NB4 (cell line): ENCODE measurements at regions not wholly inside any gene's neighbourhood (a gene's known extent, or its start where the extent isn't known, plus 50 kb on each side); places are given as distances from the start of the nearest gene placed in this dataset.

ENCODE experiments used
- DNase-seq: peaks from one replicate; pipeline ENCODE4 v3.0.0; 2010; ENCODE audit warnings: low read depth
- H3K4me3 ChIP-seq: one replicate; pipeline ENCODE4 v1.5.1; 2011; ENCODE audit warnings: mild to moderate bottlenecking, low read depth, low read length, moderate library complexity
- MYC ChIP-seq: IDR thresholded peaks from 2 replicates; pipeline ENCODE4 v1.6.1; 2011; ENCODE audit warnings: low read depth, low read length
- POLR2A ChIP-seq: IDR thresholded peaks from 2 replicates; pipeline ENCODE4 v1.6.1; 2011; ENCODE audit warnings: mild to moderate bottlenecking; ENCODE audit not compliant: insufficient read length; ENCODE audit errors: extremely low read depth
- TF ChIP-seq, protein P1 (sequence below): IDR thresholded peaks from 2 replicates; pipeline ENCODE4 v1.6.1; 2011; ENCODE audit warnings: low read depth, low read length
- TF ChIP-seq, protein P2 (sequence below): IDR thresholded peaks from one replicate; pipeline ENCODE4 v1.5.1; 2012; ENCODE audit warnings: low read depth, low read length

GRCh38 chr5:160488394-160489325, 67.0 kb downstream of the PTTG1 start:
- H3K4me3 ChIP-seq = no peak overlapping the region
- no peak for DNase-seq
- TF ChIP-seq, protein P1, sequence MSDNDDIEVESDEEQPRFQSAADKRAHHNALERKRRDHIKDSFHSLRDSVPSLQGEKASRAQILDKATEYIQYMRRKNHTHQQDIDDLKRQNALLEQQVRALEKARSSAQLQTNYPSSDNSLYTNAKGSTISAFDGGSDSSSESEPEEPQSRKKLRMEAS = no peak
- TF ChIP-seq POLR2A = no peak
- TF ChIP-seq MYC = no peak
- TF ChIP-seq, protein P2, sequence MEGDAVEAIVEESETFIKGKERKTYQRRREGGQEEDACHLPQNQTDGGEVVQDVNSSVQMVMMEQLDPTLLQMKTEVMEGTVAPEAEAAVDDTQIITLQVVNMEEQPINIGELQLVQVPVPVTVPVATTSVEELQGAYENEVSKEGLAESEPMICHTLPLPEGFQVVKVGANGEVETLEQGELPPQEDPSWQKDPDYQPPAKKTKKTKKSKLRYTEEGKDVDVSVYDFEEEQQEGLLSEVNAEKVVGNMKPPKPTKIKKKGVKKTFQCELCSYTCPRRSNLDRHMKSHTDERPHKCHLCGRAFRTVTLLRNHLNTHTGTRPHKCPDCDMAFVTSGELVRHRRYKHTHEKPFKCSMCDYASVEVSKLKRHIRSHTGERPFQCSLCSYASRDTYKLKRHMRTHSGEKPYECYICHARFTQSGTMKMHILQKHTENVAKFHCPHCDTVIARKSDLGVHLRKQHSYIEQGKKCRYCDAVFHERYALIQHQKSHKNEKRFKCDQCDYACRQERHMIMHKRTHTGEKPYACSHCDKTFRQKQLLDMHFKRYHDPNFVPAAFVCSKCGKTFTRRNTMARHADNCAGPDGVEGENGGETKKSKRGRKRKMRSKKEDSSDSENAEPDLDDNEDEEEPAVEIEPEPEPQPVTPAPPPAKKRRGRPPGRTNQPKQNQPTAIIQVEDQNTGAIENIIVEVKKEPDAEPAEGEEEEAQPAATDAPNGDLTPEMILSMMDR = no peak

DNA sequence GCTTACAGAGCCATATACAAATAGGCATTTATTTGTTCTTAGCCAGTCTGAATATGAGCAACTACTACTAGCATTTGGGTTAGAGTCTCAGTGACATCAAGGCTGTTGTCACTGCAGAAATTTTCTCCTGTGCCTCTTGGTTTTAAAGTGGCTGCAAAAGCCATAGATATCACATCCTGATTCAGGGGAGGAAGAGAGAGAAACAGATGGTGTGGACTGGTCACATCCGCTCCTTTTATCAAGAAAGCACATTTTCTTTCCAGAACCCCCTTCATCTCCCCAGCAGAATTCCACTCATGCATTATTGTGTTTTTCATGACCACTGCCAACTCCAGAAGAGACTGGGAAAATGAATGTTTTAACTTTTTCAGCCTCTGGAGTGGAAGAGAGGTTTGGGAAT, 69.8 kb downstream of the PTTG1 start:
- H3K4me3 ChIP-seq = no peak overlapping the region
- TF ChIP-seq POLR2A (no peak), MYC (no peak)
- TF ChIP-seq, protein P2 = no peak
- TF ChIP-seq, protein P1 = no peak
- no peak for DNase-seq

- no peak for TF ChIP-seq POLR2A
- TF ChIP-seq, protein P1 = no peak
- TF ChIP-seq MYC = no peak
- TF ChIP-seq, protein P2 = no peak
- no peak overlapping the region for H3K4me3 ChIP-seq
- DNase-seq = no peak
Observed at GRCh38 chr5:160492565-160492964, 70.9 kb downstream of the PTTG1 start.

GRCh38 chr5:160493806-160494338, 72.2 kb downstream of the PTTG1 start:
- TF ChIP-seq MYC (no peak), POLR2A (no peak)
- TF ChIP-seq, protein P1 = no peak
- TF ChIP-seq, protein P2 = no peak
- DNase-seq = no peak
- H3K4me3 ChIP-seq = no peak overlapping the region

DNA sequence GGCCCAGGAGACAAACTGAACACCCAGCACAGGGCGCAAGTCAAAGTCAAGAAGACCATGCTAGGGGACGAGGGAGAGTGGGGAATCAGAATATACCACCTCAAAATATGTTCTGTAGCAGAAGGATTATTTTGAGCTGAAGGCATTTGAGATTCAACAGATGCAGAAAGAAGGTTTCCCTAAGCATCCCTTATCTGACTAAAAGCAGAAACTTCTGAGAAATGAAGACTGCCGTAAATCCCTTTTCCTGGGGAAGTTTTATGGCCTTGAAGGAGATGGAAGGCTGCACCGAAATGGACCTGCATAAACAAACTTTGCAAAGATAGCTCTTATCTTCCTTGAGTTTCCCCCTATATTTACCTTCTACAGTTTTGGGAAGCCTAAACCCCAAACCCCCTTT, 72.8 kb downstream of the PTTG1 start:
- no peak overlapping the region for H3K4me3 ChIP-seq
- no peak for DNase-seq
- TF ChIP-seq, protein P2 = no peak
- TF ChIP-seq, protein P1 = no peak
- no peak for TF ChIP-seq POLR2A
- TF ChIP-seq MYC = no peak
